Kidney epithelial cell (primary cell): ENCODE measurements at regions not wholly inside any gene's neighbourhood (a gene's known extent, or its start where the extent isn't known, plus 50 kb on each side); places are given as distances from the start of the nearest gene placed in this dataset.
"Not testable (repeated sequence)": the region's sequence is repeated elsewhere in the genome, so short reads cannot be mapped to it uniquely, and the experiment has no call there.

Source experiments
- DNase-seq: peaks from one replicate; pipeline ENCODE4 v3.0.0-alpha.2; 2010; ENCODE audit warnings: low read depth
- H3K27me3 ChIP-seq: 2 replicates; pipeline ENCODE4 v1.6.0; 2011; ENCODE audit warnings: low read length; ENCODE audit not compliant: control insufficient read depth, insufficient read depth
- H3K36me3 ChIP-seq: 2 replicates; pipeline ENCODE4 v1.5.1; 2011; ENCODE audit warnings: low read length; ENCODE audit not compliant: control insufficient read depth, insufficient read depth
- H3K4me3 ChIP-seq: 2 replicates; pipeline ENCODE4 v1.5.1; 2011; ENCODE audit warnings: low read depth, mild to moderate bottlenecking, control low read depth, low read length
- TF ChIP-seq, protein P1 (sequence below): IDR thresholded peaks from 2 replicates; pipeline ENCODE4 v1.5.1; 2011; ENCODE audit warnings: mild to moderate bottlenecking, moderate library complexity, low read length, control low read depth, inconsistent platforms; ENCODE audit not compliant: insufficient read depth, poor library complexity, severe bottlenecking

DNA sequence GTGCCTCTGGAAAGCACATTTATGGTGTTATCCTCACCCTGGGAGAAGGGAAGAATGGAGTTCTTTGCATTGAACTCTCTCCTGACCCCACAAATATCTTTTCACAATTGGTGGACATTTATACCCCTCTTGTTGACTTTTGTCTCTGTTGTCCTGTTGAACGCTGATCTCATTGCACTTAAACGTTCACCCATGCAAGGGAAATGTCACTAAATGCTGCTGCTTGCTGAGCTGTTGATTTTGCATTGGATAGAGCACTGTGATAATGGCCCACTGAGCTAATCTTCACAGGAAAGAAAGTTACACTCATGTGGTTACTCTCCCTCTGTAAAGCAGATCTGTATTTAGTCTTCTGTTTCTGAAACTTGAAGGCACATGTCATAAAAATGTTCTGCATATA is 133.4 kb downstream of the FZD1 start:
- no peak overlapping the region for H3K4me3 ChIP-seq
- no peaks in the 10 kb centered on the region for H3K36me3 ChIP-seq
- DNase-seq: no peak
- no peaks in the 10 kb centered on the region for H3K27me3 ChIP-seq
- TF ChIP-seq, protein P1, sequence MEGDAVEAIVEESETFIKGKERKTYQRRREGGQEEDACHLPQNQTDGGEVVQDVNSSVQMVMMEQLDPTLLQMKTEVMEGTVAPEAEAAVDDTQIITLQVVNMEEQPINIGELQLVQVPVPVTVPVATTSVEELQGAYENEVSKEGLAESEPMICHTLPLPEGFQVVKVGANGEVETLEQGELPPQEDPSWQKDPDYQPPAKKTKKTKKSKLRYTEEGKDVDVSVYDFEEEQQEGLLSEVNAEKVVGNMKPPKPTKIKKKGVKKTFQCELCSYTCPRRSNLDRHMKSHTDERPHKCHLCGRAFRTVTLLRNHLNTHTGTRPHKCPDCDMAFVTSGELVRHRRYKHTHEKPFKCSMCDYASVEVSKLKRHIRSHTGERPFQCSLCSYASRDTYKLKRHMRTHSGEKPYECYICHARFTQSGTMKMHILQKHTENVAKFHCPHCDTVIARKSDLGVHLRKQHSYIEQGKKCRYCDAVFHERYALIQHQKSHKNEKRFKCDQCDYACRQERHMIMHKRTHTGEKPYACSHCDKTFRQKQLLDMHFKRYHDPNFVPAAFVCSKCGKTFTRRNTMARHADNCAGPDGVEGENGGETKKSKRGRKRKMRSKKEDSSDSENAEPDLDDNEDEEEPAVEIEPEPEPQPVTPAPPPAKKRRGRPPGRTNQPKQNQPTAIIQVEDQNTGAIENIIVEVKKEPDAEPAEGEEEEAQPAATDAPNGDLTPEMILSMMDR: no peak

DNA sequence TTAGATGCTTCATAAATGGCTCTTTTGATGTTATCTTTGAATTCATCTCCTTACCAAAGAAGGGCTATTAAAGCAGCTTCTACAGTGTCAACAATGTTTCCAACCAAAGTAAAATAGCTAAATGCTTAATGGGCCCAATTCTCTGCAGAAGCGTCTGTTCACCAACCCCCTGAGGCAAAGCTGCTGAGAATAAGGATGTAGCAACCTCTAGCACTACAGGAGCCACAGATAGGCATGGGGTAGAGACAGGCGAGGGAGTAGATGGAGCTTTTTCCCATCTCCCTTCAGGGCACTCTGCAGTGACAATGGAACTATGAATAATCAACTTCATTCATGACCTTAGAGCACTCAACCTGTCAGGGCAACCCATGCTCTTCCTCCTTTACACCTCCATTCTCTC is 134.1 kb downstream of the FZD1 start:
- TF ChIP-seq, protein P1: no peak
- H3K27me3 ChIP-seq: no peaks in the 10 kb centered on the region
- H3K4me3 ChIP-seq: no peak overlapping the region
- no peaks in the 10 kb centered on the region for H3K36me3 ChIP-seq
- DNase-seq: no peak

DNA sequence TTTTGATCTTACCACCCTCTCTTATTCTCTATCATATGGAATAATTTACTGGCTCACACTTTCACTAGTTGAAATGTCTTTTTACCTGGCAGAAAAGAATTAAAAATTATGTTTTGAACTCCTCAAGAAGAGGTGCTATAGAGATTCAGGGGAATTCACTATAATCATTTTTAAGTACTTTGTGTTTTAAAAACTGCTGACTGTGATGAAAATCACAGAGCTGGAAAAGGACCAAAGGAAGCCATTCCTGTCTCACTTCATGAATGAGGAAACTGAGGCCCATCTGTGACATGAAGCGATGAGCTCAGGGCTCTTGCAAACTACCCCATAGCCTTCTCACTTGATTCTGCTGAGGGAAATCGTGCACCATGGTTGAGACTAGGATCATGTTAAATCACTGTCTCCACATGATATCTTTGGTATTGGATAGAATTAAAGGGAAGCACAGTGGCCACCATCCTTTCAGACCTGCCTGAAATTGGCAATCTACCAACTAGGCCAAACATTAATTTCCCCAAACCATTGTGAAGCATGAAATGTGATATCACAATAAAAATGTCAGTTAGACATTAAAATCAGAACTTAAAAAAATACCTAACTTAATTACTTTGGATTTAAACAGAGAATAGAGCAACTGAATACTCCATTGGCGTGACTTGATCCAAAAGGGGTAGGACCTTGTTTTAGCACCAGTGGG is 141.0 kb downstream of the FZD1 start:
- TF ChIP-seq, protein P1: no peak
- Histone ChIP-seq H3K4me3 (no peak overlapping the region), H3K27me3 (no peaks in the 10 kb centered on the region), H3K36me3 (no peaks in the 10 kb centered on the region)
- no peak for DNase-seq

DNA sequence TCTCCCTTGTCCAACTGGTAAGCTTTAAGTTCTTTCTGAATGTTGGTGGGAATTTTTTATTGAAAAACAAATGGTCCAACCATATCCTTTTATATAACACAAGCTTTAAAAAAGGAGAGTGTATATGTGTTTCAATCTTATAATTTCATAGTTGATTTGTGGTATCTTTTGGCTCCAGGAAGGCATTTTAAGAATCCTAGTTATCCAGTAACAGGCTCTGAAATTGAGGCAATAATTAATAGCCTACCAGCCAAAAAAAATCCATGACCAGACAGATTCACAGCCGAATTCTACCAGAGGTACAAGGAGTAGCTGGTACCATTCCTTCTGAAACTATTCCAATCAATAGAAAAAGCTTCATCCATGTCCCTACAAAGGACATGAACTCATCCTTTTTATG is 141.6 kb downstream of the FZD1 start:
- H3K4me3 ChIP-seq, DNase-seq, H3K27me3 ChIP-seq, H3K36me3 ChIP-seq: not testable (repeated sequence)

DNA sequence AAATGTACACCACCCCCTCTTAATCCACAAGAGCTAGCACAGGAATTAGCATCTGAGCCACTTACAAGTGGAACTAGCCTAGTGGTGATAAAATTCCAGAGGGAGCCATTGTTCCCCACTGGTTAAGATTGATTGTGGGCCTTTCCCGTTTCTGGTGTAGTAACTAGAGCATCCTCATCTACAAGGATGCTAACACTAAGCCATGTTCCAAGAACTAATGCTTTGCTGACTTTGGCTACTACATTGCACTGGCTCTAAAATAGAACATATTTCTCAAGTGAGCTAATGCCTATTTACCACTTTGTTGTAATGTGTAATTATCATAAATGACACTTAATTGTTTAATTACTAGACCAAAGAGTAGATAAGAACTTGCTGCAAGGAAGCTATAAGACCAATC is 143.7 kb downstream of the FZD1 start:
- TF ChIP-seq, protein P1: no peak
- no peak for DNase-seq
- Histone ChIP-seq H3K4me3 (no peak overlapping the region), H3K27me3 (no peaks in the 10 kb centered on the region), H3K36me3 (no peaks in the 10 kb centered on the region)

DNA sequence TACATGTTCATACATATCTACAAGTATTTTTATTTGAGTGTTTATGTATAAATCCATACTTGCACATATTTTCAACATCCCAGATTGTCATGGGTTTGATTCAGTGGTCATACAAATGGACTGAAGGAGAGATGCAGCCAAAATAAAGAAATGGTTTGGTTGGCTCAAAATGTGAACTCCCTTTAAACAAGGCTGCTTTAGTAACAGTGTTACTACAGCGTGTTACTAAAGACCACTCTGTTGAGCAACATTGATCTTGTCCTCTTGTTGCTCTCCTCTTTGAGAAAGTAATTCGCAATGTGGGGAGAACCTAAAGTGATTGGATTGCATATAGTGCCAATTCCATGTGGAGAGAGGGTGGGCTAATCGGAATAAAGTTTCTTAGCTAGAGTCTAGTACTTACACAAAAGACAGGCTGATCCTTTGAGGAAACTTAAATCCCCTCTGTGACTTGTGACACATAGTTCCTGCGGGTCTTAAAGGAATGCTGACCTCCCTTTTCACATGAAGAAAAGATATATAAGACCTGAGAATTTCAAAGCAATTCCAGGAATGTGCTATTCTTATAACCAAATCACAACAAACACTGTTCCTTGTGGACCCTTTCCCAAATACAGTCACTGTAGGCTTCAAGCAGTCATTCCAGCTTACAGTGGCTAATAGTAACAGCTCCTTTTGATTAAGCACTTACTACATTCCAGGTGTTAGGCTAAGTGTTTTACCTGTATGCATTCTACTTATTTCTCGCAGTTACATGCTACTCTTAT is 144.3 kb downstream of the FZD1 start:
- H3K4me3 ChIP-seq: no peak overlapping the region
- no peak for DNase-seq
- TF ChIP-seq, protein P1: no peak
- H3K27me3 ChIP-seq: no peaks in the 10 kb centered on the region
- H3K36me3 ChIP-seq: no peaks in the 10 kb centered on the region
